ACC112 (cell line): ENCODE measurements at regions not wholly inside any gene's neighbourhood (a gene's known extent, or its start where the extent isn't known, plus 50 kb on each side); places are given as distances from the start of the nearest gene placed in this dataset.
"Not testable (repeated sequence)": the region's sequence is repeated elsewhere in the genome, so short reads cannot be mapped to it uniquely, and the experiment has no call there.

ENCODE experiments used
- H2AFZ ChIP-seq: fragments of 200-600 bp; sonication (generic); one replicate; pipeline ENCODE4 v1.6.0; 2017; ENCODE audit warnings: antibody characterized with exemption, low read length; ENCODE audit not compliant: unreplicated experiment
- H3K27ac ChIP-seq: fragments of 200-600 bp; sonication (generic); 2 replicates; pipeline ENCODE4 v1.5.1; 2014; ENCODE audit warnings: low read depth, mild to moderate bottlenecking, antibody characterized with exemption, low read length, moderate library complexity
- H3K27me3 ChIP-seq: fragments of 200-600 bp; sonication (generic); 2 replicates; pipeline ENCODE4 v1.6.1; 2014; ENCODE audit warnings: mild to moderate bottlenecking, antibody characterized with exemption, low read length, moderate library complexity, mixed read lengths; ENCODE audit not compliant: insufficient read depth
- H3K36me3 ChIP-seq: fragments of 200-600 bp; sonication (generic); 2 replicates; pipeline ENCODE4 v1.6.1; 2016; ENCODE audit warnings: mild to moderate bottlenecking, antibody characterized with exemption, low read length, moderate library complexity, mixed read lengths; ENCODE audit not compliant: insufficient read depth
- H3K4me1 ChIP-seq: fragments of 200-600 bp; sonication (generic); one replicate; pipeline ENCODE4 v1.6.1; 2016; ENCODE audit warnings: low read length, mixed read lengths; ENCODE audit not compliant: insufficient read depth, unreplicated experiment, control insufficient read depth
- H3K4me3 ChIP-seq: fragments of 200-600 bp; sonication (generic); 2 replicates; pipeline ENCODE4 v1.5.1; 2014; ENCODE audit warnings: mild to moderate bottlenecking, low read depth, low read length
- H3K79me2 ChIP-seq: fragments of 200-600 bp; sonication (generic); one replicate; pipeline ENCODE4 v1.6.0; 2016; ENCODE audit warnings: low read length; ENCODE audit not compliant: control insufficient read depth, unreplicated experiment, insufficient read depth

- not testable (repeated sequence) for H3K79me2 ChIP-seq, H3K4me1 ChIP-seq, H3K27ac ChIP-seq, H3K4me3 ChIP-seq, H3K27me3 ChIP-seq, H2AFZ ChIP-seq, H3K36me3 ChIP-seq
Measured at GRCh38 chrX:65163325-65163724, 187.1 kb upstream of the ZC4H2 start.

DNA sequence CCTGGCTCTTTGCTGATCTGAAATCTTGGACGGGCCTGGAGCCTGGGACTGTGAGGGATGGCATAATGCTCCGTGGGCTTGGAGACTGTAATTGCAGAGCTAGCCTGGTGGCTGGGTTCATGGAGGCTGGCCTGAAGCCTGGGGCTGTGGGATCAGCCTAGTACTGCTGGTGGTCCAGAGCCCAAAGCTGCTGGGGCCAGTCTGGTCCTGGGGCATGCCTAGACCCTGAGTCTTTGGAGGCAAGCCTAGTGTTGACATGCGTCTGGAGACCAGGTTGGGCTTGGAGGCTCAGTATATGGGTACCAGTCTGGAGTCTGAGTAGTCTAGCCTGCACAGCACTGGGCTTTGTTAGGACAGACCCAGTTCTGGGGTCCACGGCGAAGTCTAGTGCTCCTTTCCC, 172.0 kb upstream of the ZC4H2 start:
- H3K27ac ChIP-seq, result no peak overlapping the region
- no peaks in the 10 kb centered on the region for H3K79me2 ChIP-seq
- H3K4me1 ChIP-seq, result no peaks in the 10 kb centered on the region
- no peak overlapping the region for H2AFZ ChIP-seq
- H3K27me3 ChIP-seq, result no peaks in the 10 kb centered on the region
- H3K36me3 ChIP-seq, result no peaks in the 10 kb centered on the region
- no peak overlapping the region for H3K4me3 ChIP-seq

GRCh38 chrX:65136424-65136823, 160.2 kb upstream of the ZC4H2 start:
- no peaks in the 10 kb centered on the region for H3K36me3 ChIP-seq
- H2AFZ ChIP-seq, result no peak overlapping the region
- H3K4me3 ChIP-seq, result no peak overlapping the region
- H3K27ac ChIP-seq, result no peak overlapping the region
- H3K27me3 ChIP-seq, result no peaks in the 10 kb centered on the region
- no peaks in the 10 kb centered on the region for H3K4me1 ChIP-seq
- no peaks in the 10 kb centered on the region for H3K79me2 ChIP-seq

- H3K27ac ChIP-seq, result no peak overlapping the region
- H3K4me3 ChIP-seq, result no peak overlapping the region
- H3K36me3 ChIP-seq, result no peaks in the 10 kb centered on the region
Measured at GRCh38 chrX:65127842-65128241, 151.6 kb upstream of the ZC4H2 start.

DNA sequence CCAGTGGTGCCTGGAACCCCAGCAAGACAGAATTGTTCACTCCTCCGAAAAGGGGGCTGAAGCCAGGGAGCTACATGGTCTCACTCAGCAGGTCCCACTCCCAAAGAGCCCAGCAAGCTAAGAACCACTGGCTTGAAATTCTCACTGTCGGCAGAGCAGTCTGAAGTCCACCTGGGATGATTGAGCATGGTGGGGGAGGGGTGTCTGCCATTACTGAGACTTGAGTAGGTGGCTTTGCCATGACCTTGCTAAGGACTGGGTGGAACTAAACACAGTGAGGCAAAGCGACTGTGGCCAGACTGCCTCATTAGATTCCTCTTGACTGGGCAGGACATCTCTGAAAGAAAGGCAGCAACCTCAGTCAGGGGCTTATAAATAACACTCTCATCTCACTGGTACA, 122.6 kb upstream of the ZC4H2 start:
- no peaks in the 10 kb centered on the region for H3K27me3 ChIP-seq
- no peaks in the 10 kb centered on the region for H3K36me3 ChIP-seq
- no peak overlapping the region for H2AFZ ChIP-seq
- no peak overlapping the region for H3K4me3 ChIP-seq
- H3K4me1 ChIP-seq, result no peaks in the 10 kb centered on the region
- no peaks in the 10 kb centered on the region for H3K79me2 ChIP-seq
- no peak overlapping the region for H3K27ac ChIP-seq

More at GRCh38 chrX:65127842-65128241, 151.6 kb upstream of the ZC4H2 start:
- Histone ChIP-seq H2AFZ (no peak overlapping the region), H3K4me1 (no peaks in the 10 kb centered on the region), H3K27me3 (no peaks in the 10 kb centered on the region), H3K79me2 (no peaks in the 10 kb centered on the region)

GRCh38 chrX:65093658-65094057, 117.4 kb upstream of the ZC4H2 start:
- Histone ChIP-seq H3K79me2 (no peaks in the 10 kb centered on the region), H3K36me3 (no peaks in the 10 kb centered on the region), H3K4me1 (no peaks in the 10 kb centered on the region), H3K4me3 (no peak overlapping the region), H3K27ac (no peak overlapping the region), H3K27me3 (no peaks in the 10 kb centered on the region), H2AFZ (no peak overlapping the region)

GRCh38 chrX:65073233-65073632, 97.0 kb upstream of the ZC4H2 start:
- Histone ChIP-seq H3K27ac (no peak overlapping the region), H3K27me3 (no peaks in the 10 kb centered on the region), H2AFZ (no peak overlapping the region), H3K4me3 (no peak overlapping the region), H3K36me3 (no peaks in the 10 kb centered on the region), H3K79me2 (no peaks in the 10 kb centered on the region), H3K4me1 (no peaks in the 10 kb centered on the region)

DNA sequence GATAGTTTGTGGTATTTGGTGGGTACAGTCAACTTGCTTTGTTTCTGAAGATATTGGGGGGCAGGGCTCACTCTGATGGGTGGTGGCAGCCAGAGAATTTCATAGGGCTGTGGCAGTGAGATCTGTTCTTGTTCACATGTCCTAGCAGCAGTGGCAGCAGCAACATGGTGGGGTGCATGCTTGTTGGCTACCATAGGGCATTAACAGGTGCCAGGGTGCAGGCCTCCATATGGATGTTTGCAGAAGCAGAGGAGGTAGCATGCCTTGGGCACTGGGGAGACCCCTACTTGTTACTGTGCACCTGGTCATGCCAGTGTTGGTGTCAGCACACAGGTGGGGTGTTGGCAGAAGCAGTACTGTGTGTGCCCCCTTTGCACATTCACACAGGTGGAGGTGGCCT, 96.3 kb upstream of the ZC4H2 start:
- Histone ChIP-seq H3K27ac (no peak overlapping the region), H3K4me3 (no peak overlapping the region), H3K79me2 (no peaks in the 10 kb centered on the region), H3K36me3 (no peaks in the 10 kb centered on the region), H2AFZ (no peak overlapping the region), H3K4me1 (no peaks in the 10 kb centered on the region), H3K27me3 (no peaks in the 10 kb centered on the region)

DNA sequence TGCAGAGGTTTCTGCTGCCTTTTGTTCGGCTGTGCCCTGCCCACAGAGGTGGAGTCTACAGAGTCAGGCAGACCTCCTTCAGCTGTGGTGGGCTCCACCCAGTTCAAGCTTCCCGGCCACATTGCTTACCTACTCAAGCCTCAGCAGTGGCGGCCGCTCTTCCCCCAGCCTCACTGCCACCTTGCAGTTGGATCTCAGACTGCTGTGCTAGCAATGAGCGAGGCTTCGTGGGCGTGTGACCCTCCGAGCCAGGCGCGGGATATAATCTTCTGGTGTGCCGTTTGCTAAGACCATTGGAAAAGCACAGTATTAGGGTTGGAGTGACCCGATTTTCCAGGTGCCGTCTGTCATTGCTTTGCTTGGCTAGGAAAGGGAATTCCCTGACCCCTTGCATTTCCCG, 82.4 kb upstream of the ZC4H2 start:
- not testable (repeated sequence) for H3K27me3 ChIP-seq, H3K79me2 ChIP-seq, H3K4me3 ChIP-seq, H3K36me3 ChIP-seq, H3K4me1 ChIP-seq, H3K27ac ChIP-seq, H2AFZ ChIP-seq

- H3K27me3 ChIP-seq, result no peaks in the 10 kb centered on the region
- no peaks in the 10 kb centered on the region for H3K4me1 ChIP-seq
- no peak overlapping the region for H3K27ac ChIP-seq
- H3K4me3 ChIP-seq, result no peak overlapping the region
- no peaks in the 10 kb centered on the region for H3K36me3 ChIP-seq
- H3K79me2 ChIP-seq, result no peaks in the 10 kb centered on the region
- H2AFZ ChIP-seq, result no peak overlapping the region
Measured at GRCh38 chrX:65045001-65045400, 68.8 kb upstream of the ZC4H2 start.

DNA sequence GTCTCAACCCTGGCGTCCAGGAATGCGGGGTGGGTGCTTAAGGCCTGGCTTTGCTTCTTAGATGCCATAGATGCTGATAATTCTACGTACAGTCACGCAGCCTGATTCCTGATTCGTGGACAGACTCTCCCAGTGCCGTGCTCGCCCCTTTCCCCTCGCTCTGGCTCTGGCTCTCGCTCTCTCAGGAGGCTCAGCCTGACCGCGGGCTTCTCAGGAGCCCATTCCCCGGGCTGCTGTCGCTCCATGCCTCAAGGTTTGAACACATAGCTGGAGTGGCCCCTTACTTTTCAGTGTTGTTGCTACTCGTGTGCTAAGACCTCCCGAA, 59.2 kb upstream of the ZC4H2 start:
- Histone ChIP-seq H3K27ac (0 out of 2 replicates have a peak overlapping the region, but pooled peaks have one; percentile 26), H2AFZ (peak overlapping the region; percentile 51), H3K4me3 (peak overlapping the region; percentile 75)

More for the DNA sequence above, 59.2 kb upstream of the ZC4H2 start:
- Histone ChIP-seq H3K4me1 (no peaks in the 10 kb centered on the region), H3K36me3 (no peaks in the 10 kb centered on the region), H3K27me3 (no peaks in the 10 kb centered on the region), H3K79me2 (no peaks in the 10 kb centered on the region)
